ENCODE measurements at regions not wholly inside any gene's neighbourhood (a gene's known extent, or its start where the extent isn't known, plus 50 kb on each side); places are given as distances from the start of the nearest gene placed in this dataset.

DNA sequence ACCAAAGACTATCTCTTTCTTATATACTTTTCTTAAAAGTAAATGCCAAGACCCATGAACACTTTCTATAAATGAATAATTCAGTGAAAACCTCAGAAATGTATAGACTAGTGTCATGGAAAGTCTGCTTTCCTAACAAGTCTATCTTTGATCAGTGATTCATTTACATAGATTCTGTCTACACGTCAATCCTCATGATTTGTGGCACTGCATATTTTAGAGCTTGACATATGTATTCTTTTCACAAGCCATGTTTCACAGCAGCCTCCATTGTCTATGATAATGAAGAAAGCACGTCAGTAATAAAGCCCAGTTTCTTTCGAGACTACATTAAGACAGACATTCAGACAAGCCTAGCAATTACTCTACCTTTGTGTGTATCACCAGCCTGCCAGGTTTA, 486.6 kb downstream of the IRS1 start:
- Histone ChIP-seq H3K27ac (ENCODE audit: low read depth) (no peak overlapping the region), H3K4me2 (no peak overlapping the region), H4K20me1 (replicated peaks; ENCODE audit: insufficient read depth) (no peaks in the 10 kb centered on the region), H3K36me3 (ENCODE audit: insufficient read depth) (no peaks in the 10 kb centered on the region), H3K27me3 (ENCODE audit: insufficient read depth) (no peaks in the 10 kb centered on the region), H3K4me1 (ENCODE audit: insufficient read depth) (no peaks in the 10 kb centered on the region), H3K4me3 (no peak overlapping the region), H3K9me2 (ENCODE audit: insufficient read depth) (no peaks in the 10 kb centered on the region), H2AFZ (no peak overlapping the region), H3F3A (replicated peaks; ENCODE audit: low read depth) (no peaks in the 10 kb centered on the region), H3K79me2 (replicated peaks; ENCODE audit: insufficient read depth) (no peaks in the 10 kb centered on the region)
- Mint-ChIP-seq H3K27me3 (ENCODE audit: insufficient read depth, low read depth, poor library complexity) (no peaks in the 10 kb centered on the region), H3K27ac (no peak overlapping the region), H3K9me3 (no peaks in the 10 kb centered on the region), H3K36me3 (ENCODE audit: low read depth) (no peaks in the 10 kb centered on the region), H3K4me3 (no peak overlapping the region), H3K4me1 (no peaks in the 10 kb centered on the region)
- TF ChIP-seq JUNB (IDR thresholded peaks at IDR 0.05; ENCODE audit: unreplicated experiment): no peak
- TF ChIP-seq POLR2AphosphoS5 (IDR thresholded peaks at IDR 0.05; ENCODE audit: low read depth): no peak
- TF ChIP-seq, protein P1, sequence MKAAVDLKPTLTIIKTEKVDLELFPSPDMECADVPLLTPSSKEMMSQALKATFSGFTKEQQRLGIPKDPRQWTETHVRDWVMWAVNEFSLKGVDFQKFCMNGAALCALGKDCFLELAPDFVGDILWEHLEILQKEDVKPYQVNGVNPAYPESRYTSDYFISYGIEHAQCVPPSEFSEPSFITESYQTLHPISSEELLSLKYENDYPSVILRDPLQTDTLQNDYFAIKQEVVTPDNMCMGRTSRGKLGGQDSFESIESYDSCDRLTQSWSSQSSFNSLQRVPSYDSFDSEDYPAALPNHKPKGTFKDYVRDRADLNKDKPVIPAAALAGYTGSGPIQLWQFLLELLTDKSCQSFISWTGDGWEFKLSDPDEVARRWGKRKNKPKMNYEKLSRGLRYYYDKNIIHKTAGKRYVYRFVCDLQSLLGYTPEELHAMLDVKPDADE (IDR thresholded peaks at IDR 0.05): no peak
- no peak for TF ChIP-seq CREB1 (CRISPR knock-in tag; IDR thresholded peaks at IDR 0.05; ENCODE audit: low read depth)
- TF ChIP-seq, protein P2, sequence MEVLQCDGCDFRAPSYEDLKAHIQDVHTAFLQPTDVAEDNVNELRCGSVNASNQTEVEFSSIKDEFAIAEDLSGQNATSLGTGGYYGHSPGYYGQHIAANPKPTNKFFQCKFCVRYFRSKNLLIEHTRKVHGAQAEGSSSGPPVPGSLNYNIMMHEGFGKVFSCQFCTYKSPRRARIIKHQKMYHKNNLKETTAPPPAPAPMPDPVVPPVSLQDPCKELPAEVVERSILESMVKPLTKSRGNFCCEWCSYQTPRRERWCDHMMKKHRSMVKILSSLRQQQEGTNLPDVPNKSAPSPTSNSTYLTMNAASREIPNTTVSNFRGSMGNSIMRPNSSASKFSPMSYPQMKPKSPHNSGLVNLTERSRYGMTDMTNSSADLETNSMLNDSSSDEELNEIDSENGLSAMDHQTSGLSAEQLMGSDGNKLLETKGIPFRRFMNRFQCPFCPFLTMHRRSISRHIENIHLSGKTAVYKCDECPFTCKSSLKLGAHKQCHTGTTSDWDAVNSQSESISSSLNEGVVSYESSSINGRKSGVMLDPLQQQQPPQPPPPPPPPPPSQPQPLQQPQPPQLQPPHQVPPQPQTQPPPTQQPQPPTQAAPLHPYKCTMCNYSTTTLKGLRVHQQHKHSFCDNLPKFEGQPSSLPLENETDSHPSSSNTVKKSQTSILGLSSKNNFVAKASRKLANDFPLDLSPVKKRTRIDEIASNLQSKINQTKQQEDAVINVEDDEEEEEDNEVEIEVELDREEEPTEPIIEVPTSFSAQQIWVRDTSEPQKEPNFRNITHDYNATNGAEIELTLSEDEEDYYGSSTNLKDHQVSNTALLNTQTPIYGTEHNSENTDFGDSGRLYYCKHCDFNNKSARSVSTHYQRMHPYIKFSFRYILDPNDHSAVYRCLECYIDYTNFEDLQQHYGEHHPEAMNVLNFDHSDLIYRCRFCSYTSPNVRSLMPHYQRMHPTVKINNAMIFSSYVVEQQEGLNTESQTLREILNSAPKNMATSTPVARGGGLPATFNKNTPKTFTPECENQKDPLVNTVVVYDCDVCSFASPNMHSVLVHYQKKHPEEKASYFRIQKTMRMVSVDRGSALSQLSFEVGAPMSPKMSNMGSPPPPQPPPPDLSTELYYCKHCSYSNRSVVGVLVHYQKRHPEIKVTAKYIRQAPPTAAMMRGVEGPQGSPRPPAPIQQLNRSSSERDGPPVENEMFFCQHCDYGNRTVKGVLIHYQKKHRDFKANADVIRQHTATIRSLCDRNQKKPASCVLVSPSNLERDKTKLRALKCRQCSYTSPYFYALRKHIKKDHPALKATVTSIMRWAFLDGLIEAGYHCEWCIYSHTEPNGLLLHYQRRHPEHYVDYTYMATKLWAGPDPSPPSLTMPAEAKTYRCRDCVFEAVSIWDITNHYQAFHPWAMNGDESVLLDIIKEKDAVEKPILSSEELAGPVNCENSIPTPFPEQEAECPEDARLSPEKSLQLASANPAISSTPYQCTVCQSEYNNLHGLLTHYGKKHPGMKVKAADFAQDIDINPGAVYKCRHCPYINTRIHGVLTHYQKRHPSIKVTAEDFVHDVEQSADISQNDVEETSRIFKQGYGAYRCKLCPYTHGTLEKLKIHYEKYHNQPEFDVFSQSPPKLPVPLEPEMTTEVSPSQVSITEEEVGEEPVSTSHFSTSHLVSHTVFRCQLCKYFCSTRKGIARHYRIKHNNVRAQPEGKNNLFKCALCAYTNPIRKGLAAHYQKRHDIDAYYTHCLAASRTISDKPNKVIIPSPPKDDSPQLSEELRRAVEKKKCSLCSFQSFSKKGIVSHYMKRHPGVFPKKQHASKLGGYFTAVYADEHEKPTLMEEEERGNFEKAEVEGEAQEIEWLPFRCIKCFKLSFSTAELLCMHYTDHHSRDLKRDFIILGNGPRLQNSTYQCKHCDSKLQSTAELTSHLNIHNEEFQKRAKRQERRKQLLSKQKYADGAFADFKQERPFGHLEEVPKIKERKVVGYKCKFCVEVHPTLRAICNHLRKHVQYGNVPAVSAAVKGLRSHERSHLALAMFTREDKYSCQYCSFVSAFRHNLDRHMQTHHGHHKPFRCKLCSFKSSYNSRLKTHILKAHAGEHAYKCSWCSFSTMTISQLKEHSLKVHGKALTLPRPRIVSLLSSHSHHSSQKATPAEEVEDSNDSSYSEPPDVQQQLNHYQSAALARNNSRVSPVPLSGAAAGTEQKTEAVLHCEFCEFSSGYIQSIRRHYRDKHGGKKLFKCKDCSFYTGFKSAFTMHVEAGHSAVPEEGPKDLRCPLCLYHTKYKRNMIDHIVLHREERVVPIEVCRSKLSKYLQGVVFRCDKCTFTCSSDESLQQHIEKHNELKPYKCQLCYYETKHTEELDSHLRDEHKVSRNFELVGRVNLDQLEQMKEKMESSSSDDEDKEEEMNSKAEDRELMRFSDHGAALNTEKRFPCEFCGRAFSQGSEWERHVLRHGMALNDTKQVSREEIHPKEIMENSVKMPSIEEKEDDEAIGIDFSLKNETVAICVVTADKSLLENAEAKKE (CRISPR knock-in tag; IDR thresholded peaks at IDR 0.05): no peak
- TF ChIP-seq, protein P3, sequence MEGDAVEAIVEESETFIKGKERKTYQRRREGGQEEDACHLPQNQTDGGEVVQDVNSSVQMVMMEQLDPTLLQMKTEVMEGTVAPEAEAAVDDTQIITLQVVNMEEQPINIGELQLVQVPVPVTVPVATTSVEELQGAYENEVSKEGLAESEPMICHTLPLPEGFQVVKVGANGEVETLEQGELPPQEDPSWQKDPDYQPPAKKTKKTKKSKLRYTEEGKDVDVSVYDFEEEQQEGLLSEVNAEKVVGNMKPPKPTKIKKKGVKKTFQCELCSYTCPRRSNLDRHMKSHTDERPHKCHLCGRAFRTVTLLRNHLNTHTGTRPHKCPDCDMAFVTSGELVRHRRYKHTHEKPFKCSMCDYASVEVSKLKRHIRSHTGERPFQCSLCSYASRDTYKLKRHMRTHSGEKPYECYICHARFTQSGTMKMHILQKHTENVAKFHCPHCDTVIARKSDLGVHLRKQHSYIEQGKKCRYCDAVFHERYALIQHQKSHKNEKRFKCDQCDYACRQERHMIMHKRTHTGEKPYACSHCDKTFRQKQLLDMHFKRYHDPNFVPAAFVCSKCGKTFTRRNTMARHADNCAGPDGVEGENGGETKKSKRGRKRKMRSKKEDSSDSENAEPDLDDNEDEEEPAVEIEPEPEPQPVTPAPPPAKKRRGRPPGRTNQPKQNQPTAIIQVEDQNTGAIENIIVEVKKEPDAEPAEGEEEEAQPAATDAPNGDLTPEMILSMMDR (conservative IDR thresholded peaks at IDR 0.05; ENCODE audit: low read depth in 2 of 2): no peak
- TF ChIP-seq, protein P4, sequence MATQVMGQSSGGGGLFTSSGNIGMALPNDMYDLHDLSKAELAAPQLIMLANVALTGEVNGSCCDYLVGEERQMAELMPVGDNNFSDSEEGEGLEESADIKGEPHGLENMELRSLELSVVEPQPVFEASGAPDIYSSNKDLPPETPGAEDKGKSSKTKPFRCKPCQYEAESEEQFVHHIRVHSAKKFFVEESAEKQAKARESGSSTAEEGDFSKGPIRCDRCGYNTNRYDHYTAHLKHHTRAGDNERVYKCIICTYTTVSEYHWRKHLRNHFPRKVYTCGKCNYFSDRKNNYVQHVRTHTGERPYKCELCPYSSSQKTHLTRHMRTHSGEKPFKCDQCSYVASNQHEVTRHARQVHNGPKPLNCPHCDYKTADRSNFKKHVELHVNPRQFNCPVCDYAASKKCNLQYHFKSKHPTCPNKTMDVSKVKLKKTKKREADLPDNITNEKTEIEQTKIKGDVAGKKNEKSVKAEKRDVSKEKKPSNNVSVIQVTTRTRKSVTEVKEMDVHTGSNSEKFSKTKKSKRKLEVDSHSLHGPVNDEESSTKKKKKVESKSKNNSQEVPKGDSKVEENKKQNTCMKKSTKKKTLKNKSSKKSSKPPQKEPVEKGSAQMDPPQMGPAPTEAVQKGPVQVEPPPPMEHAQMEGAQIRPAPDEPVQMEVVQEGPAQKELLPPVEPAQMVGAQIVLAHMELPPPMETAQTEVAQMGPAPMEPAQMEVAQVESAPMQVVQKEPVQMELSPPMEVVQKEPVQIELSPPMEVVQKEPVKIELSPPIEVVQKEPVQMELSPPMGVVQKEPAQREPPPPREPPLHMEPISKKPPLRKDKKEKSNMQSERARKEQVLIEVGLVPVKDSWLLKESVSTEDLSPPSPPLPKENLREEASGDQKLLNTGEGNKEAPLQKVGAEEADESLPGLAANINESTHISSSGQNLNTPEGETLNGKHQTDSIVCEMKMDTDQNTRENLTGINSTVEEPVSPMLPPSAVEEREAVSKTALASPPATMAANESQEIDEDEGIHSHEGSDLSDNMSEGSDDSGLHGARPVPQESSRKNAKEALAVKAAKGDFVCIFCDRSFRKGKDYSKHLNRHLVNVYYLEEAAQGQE (IDR thresholded peaks at IDR 0.05; ENCODE audit: unreplicated experiment): no peak
- no peak for TF ChIP-seq ZNF331 (CRISPR knock-in tag; IDR thresholded peaks at IDR 0.05; ENCODE audit: low read depth)
- TF ChIP-seq STAT1 (IDR thresholded peaks at IDR 0.05; ENCODE audit: unreplicated experiment): no peak
- TF ChIP-seq EZH2phosphoT487 (IDR thresholded peaks at IDR 0.05; ENCODE audit: unreplicated experiment): no peak
- TF ChIP-seq ZNF114 (CRISPR knock-in tag; IDR thresholded peaks at IDR 0.05): no peak
- TF ChIP-seq NANOG (IDR thresholded peaks at IDR 0.05; ENCODE audit: borderline replicate concordance): no peak
- TF ChIP-seq EZH2 (IDR thresholded peaks at IDR 0.05; ENCODE audit: low read depth, unreplicated experiment): no peak
- no peak for ATAC-seq
- no peak for DNase-seq (ENCODE audit: low spot score)
